ENCODE measurements at regions not wholly inside any gene's neighbourhood (a gene's known extent, or its start where the extent isn't known, plus 50 kb on each side); places are given as distances from the start of the nearest gene placed in this dataset.

GRCh38 chrY:13167698-13168097, 263.0 kb downstream of the DDX3Y start:
- POLR2A ChIA-PET (ENCODE audit: partially characterized antibody): no interaction called here
- H4K91ac ChIP-seq (replicated peaks; ENCODE audit: insufficient read length, low read length): no peak overlapping the region
- H3K14ac ChIP-seq (ENCODE audit: insufficient read length): no peak overlapping the region
- H3K79me2 ChIP-seq (ENCODE audit: control insufficient read depth in 1 of 2, insufficient read depth in 2 of 2, low read length in 2 of 2): no peaks in the 10 kb centered on the region
- H2BK15ac ChIP-seq (ENCODE audit: low read length): no peak overlapping the region
- H3K27me3 ChIP-seq (replicated peaks in 1 of 4; ENCODE audit: control insufficient read depth in 3 of 4, extremely low read depth in 1 of 4, insufficient read depth in 3 of 4, low read length in 3 of 4): no peaks in the 10 kb centered on the region
- H2AK5ac ChIP-seq (ENCODE audit: low read depth, low read length): no peak overlapping the region
- H3K23me2 ChIP-seq (ENCODE audit: low read depth, low read length): no peaks in the 10 kb centered on the region
- no peak overlapping the region for H3K4me2 ChIP-seq (ENCODE audit: insufficient read depth in 1 of 2, low read depth in 2 of 2, low read length in 2 of 2)
- H3K23ac ChIP-seq (ENCODE audit: insufficient read length): no peak overlapping the region
- CTCF ChIA-PET (ENCODE audit: partially characterized antibody): no interaction called here
- no peaks in the 10 kb centered on the region for H4K20me1 ChIP-seq (replicated peaks in 1 of 2; ENCODE audit: control insufficient read depth in 1 of 2, insufficient read depth in 2 of 2, low read length in 2 of 2)
- no peak overlapping the region for H3K18ac ChIP-seq (ENCODE audit: extremely low read depth, low read length)
- DNase-seq (ENCODE audit: low read depth in 1 of 2, low spot score in 2 of 2) (no peak), FAIRE-seq (no peak)
- H3K4me1 ChIP-seq (replicated peaks in 1 of 4; ENCODE audit: control insufficient read depth in 3 of 4, insufficient read depth in 4 of 4, low read length in 3 of 4): no peaks in the 10 kb centered on the region
- H2BK5ac ChIP-seq (ENCODE audit: low read depth, low read length): no peak overlapping the region
- H2BK20ac ChIP-seq (ENCODE audit: low read length): no peak overlapping the region
- no peak overlapping the region for H3K4me3 ChIP-seq (ENCODE audit: extremely low read depth in 1 of 4, insufficient read depth in 2 of 4, low read depth in 3 of 4, low read length in 4 of 4)
- H4K8ac ChIP-seq (ENCODE audit: extremely low read depth, insufficient read depth, low read length): no peak overlapping the region
- H3K79me1 ChIP-seq (ENCODE audit: low read depth, low read length): no peaks in the 10 kb centered on the region
- H3K4ac ChIP-seq (replicated peaks; ENCODE audit: insufficient read length, low read depth, low read length): no peak overlapping the region
- H3K27ac ChIP-seq (ENCODE audit: low read depth, low read length): no peak overlapping the region
- no peaks in the 10 kb centered on the region for H3K36me3 ChIP-seq (ENCODE audit: control insufficient read depth in 2 of 4, insufficient read depth in 4 of 4, low read length in 3 of 4)
- WGBS, 2 experiments (ENCODE audit: extremely low coverage in 1 of 2, insufficient coverage in 1 of 2, insufficient read length in 1 of 2, insufficient replicate concordance in 2 of 2, low coverage in 1 of 2, low lambda C conversion rate in 2 of 2, missing lambda C conversion rate in 1 of 2): 80% methylated on average over 1 of the region's 1 CpG; no CpG with 5 or more reads in 1 of the 2 experiments
- no peak overlapping the region for H4K5ac ChIP-seq (ENCODE audit: insufficient read length, low read depth, low read length)
- H3K9me3 ChIP-seq (ENCODE audit: insufficient read depth in 2 of 2, low read depth in 1 of 2, low read length in 1 of 2): peaks cover 4 to 6% of the 10 kb centered on the region in 2 experiments; a peak in 2 of 4 replicates
- no peak overlapping the region for H2BK12ac ChIP-seq (ENCODE audit: low read depth, low read length)
- H2BK120ac ChIP-seq (replicated peaks; ENCODE audit: low read depth, low read length): no peak overlapping the region
- H2AFZ ChIP-seq (ENCODE audit: low read length): no peak overlapping the region
- H3K56ac ChIP-seq (replicated peaks; ENCODE audit: insufficient read length, low read depth, low read length): no peak overlapping the region
- no peak overlapping the region for H3K9ac ChIP-seq (replicated peaks in 1 of 4; ENCODE audit: extremely low read depth in 1 of 4, low read depth in 3 of 4, low read length in 3 of 4)
- TF ChIP-seq SIX5 (IDR thresholded peaks at IDR 0.05; ENCODE audit: low read depth, low read length) (no peak), YY1 (IDR thresholded peaks at IDR 0.05; ENCODE audit: low read depth, low read length) (no peak), HDAC6 (IDR thresholded peaks at IDR 0.05; ENCODE audit: low read depth, low read length) (no peak), SP2 (IDR thresholded peaks at IDR 0.05; ENCODE audit: low read length) (no peak), TAF7 (optimal IDR thresholded peaks at IDR 0.05; ENCODE audit: borderline replicate concordance, low read depth, low read length) (no peak), EZH2 (IDR thresholded peaks at IDR 0.05; ENCODE audit: low read depth, low read length, severe bottlenecking) (no peak), FOSL1 (IDR thresholded peaks at IDR 0.05; ENCODE audit: insufficient read depth, low read depth, low read length) (no peak), SUZ12 (IDR thresholded peaks at IDR 0.05; ENCODE audit: low read length) (no peak), BRCA1 (IDR thresholded peaks at IDR 0.05; ENCODE audit: low read depth, low read length) (no peak), CHD1 (IDR thresholded peaks at IDR 0.05; ENCODE audit: low read depth, low read length) (no peak), EGR1 (IDR thresholded peaks at IDR 0.05; ENCODE audit: borderline replicate concordance, low read depth, low read length) (no peak), CTBP2 (IDR thresholded peaks at IDR 0.05; ENCODE audit: borderline replicate concordance, insufficient read depth, insufficient read length, low read length) (no peak), SP4 (IDR thresholded peaks at IDR 0.05; ENCODE audit: low read length) (no peak), BACH1 (IDR thresholded peaks at IDR 0.05; ENCODE audit: low read length) (no peak), TBP (IDR thresholded peaks at IDR 0.05; ENCODE audit: low read depth, low read length) (no peak), KDM1A (IDR thresholded peaks at IDR 0.05; ENCODE audit: borderline replicate concordance, low read length) (no peak)
